ENCODE measurements at regions not wholly inside any gene's neighbourhood (a gene's known extent, or its start where the extent isn't known, plus 50 kb on each side); places are given as distances from the start of the nearest gene placed in this dataset.

DNA sequence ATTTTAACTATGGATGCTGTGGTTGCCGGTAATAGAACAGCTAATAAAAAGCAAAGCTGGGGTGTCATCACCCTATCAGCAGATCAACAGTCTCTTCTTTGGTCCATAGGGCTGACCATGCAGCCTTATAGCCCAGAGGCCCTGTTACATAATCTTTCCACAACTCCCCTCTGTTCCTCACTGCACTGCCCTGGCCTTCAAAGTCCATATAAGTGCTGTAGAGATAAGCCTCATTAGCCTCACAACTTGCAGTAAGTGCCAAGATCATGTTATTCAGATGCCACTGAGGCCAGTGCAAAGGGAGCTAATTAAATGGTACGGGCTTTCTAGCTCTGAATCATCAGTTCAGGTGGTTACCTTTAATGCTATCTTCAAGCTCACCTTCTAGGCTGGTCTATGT lies 89.7 kb upstream of the CXCR4 start:
- peaks cover 7% of the 10 kb centered on the region; the same call in 1 of the 2 replicates for H3K36me3 ChIP-seq (ENCODE audit: insufficient read depth, low read length)
- peaks cover 7% of the 10 kb centered on the region; the same call in 1 of the 2 replicates for H3F3A ChIP-seq (ENCODE audit: insufficient read depth, low read length)
- H3K27me3 ChIP-seq (ENCODE audit: insufficient read depth, low read length) = no peaks in the 10 kb centered on the region
- H4K20me1 ChIP-seq (ENCODE audit: insufficient read depth, low read length) = no peaks in the 10 kb centered on the region
- H3K4me2 ChIP-seq (ENCODE audit: low read length) = peak overlapping the region; percentile 72; the same call in 1 of the 2 replicates
- peak overlapping the region; percentile 70 for H3K9ac ChIP-seq (ENCODE audit: low read length)
- peak overlapping the region; percentile 99 for H3K27ac ChIP-seq (ENCODE audit: low read depth, low read length, poor library complexity, severe bottlenecking)
- no peak overlapping the region for H3K4me3 ChIP-seq (ENCODE audit: low read depth, low read length, poor library complexity, severe bottlenecking)
- H3K79me2 ChIP-seq (ENCODE audit: insufficient read depth, low read length) = no peaks in the 10 kb centered on the region
- no peaks in the 10 kb centered on the region for H3K9me2 ChIP-seq (ENCODE audit: low read depth, low read length)
- no peak for TF ChIP-seq CTCF (IDR thresholded peaks at IDR 0.05; ENCODE audit: low read length)
- TF ChIP-seq EZH2 (IDR thresholded peaks at IDR 0.05; ENCODE audit: borderline replicate concordance, low read length) = no peak
- H3K4me1 ChIP-seq (ENCODE audit: insufficient read depth, low read length, severe bottlenecking) = peaks cover 47% of the 10 kb centered on the region
- no peak overlapping the region for H2AFZ ChIP-seq (ENCODE audit: low read length)
- peaks cover 12% of the 10 kb centered on the region; the same call in 1 of the 2 replicates for H3K9me3 ChIP-seq (ENCODE audit: low read length)

DNA sequence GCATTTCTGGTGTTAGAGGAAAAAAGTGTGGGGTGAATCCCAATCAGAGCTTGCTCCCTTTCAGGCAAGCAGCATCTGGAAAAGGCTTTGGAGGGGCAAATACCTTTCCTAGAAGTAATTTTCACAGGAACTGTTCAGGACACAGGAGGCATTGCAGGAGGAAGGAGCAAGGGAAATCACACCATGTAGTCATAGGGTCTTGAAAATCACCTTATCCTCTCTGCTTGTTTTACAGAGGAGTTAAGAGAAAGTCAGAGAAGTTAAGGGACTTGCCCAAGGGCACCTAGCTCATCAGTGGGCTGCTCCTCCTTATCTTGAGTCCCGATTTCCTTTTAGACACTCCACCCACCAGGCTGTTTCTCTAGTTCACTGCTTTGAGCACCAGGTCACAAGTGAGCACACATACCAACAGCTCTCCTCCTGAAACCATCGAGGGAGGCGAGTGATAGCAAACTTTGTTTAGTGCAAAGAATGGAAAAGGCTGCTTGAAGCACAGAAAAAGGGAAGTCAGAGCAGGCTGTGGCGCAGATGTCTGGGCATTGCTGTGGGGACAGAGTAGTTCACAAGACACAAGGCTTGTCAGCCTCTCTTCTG lies 89.2 kb upstream of the CXCR4 start:
- TF ChIP-seq CTCF (IDR thresholded peaks at IDR 0.05; ENCODE audit: low read length) (no peak), EZH2 (IDR thresholded peaks at IDR 0.05; ENCODE audit: borderline replicate concordance, low read length) (no peak)
- H3K4me3 ChIP-seq (ENCODE audit: low read depth, low read length, poor library complexity, severe bottlenecking) = peak overlapping the region; percentile 43
- no peaks in the 10 kb centered on the region for H3K79me2 ChIP-seq (ENCODE audit: insufficient read depth, low read length)
- H3K4me1 ChIP-seq (ENCODE audit: insufficient read depth, low read length, severe bottlenecking) = peaks cover 42% of the 10 kb centered on the region
- no peak overlapping the region for H2AFZ ChIP-seq (ENCODE audit: low read length)
- H3K9me2 ChIP-seq (ENCODE audit: low read depth, low read length) = no peaks in the 10 kb centered on the region
- peaks cover 12% of the 10 kb centered on the region; the same call in 1 of the 2 replicates for H3K9me3 ChIP-seq (ENCODE audit: low read length)
- H3K36me3 ChIP-seq (ENCODE audit: insufficient read depth, low read length) = peaks cover 7% of the 10 kb centered on the region; the same call in 1 of the 2 replicates
- peak overlapping the region; percentile 72 for H3K4me2 ChIP-seq (ENCODE audit: low read length)
- H3K27me3 ChIP-seq (ENCODE audit: insufficient read depth, low read length) = no peaks in the 10 kb centered on the region
- H4K20me1 ChIP-seq (ENCODE audit: insufficient read depth, low read length) = no peaks in the 10 kb centered on the region
- peak overlapping the region; percentile 99 for H3K27ac ChIP-seq (ENCODE audit: low read depth, low read length, poor library complexity, severe bottlenecking)
- peak overlapping the region; percentile 70 for H3K9ac ChIP-seq (ENCODE audit: low read length)
- H3F3A ChIP-seq (ENCODE audit: insufficient read depth, low read length) = peaks cover 5% of the 10 kb centered on the region; the same call in 1 of the 2 replicates

DNA sequence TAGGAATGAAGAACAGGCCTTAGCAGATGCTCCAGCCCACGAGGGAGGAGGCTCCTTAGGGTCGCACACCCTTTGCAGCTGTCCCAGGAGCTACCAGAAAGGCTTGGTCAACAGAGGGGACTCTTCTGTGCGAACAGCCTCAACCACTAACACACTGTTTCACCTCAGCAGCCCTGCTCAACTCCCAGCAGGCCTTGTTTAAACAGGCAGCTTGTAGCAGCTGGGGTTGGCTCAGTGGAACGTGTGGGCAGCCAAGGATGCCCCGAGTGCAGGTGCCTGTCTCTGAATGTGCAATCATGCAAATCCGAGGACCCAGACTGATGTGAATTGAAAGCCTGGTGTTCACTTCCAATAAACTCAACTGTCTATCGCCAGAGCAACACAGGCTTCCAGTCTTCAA lies 88.7 kb upstream of the CXCR4 start:
- no peaks in the 10 kb centered on the region for H3K79me2 ChIP-seq (ENCODE audit: insufficient read depth, low read length)
- no peak overlapping the region for H2AFZ ChIP-seq (ENCODE audit: low read length)
- peaks cover 41% of the 10 kb centered on the region for H3K4me1 ChIP-seq (ENCODE audit: insufficient read depth, low read length, severe bottlenecking)
- H3K27ac ChIP-seq (ENCODE audit: low read depth, low read length, poor library complexity, severe bottlenecking) = peak overlapping the region; percentile 99
- H3K4me2 ChIP-seq (ENCODE audit: low read length) = peak overlapping the region; percentile 72
- H3F3A ChIP-seq (ENCODE audit: insufficient read depth, low read length) = peaks cover 5% of the 10 kb centered on the region; the same call in 1 of the 2 replicates
- H3K4me3 ChIP-seq (ENCODE audit: low read depth, low read length, poor library complexity, severe bottlenecking) = peak overlapping the region; percentile 43
- TF ChIP-seq CTCF (IDR thresholded peaks at IDR 0.05; ENCODE audit: low read length) = no peak
- no peak for TF ChIP-seq EZH2 (IDR thresholded peaks at IDR 0.05; ENCODE audit: borderline replicate concordance, low read length)
- no peaks in the 10 kb centered on the region for H3K9me2 ChIP-seq (ENCODE audit: low read depth, low read length)
- H3K9me3 ChIP-seq (ENCODE audit: low read length) = peaks cover 12% of the 10 kb centered on the region; the same call in 1 of the 2 replicates
- H3K9ac ChIP-seq (ENCODE audit: low read length) = peak overlapping the region; percentile 70
- H3K36me3 ChIP-seq (ENCODE audit: insufficient read depth, low read length) = peaks cover 7% of the 10 kb centered on the region; the same call in 1 of the 2 replicates
- no peaks in the 10 kb centered on the region for H3K27me3 ChIP-seq (ENCODE audit: insufficient read depth, low read length)
- no peaks in the 10 kb centered on the region for H4K20me1 ChIP-seq (ENCODE audit: insufficient read depth, low read length)
